ENCODE measurements at regions not wholly inside any gene's neighbourhood (a gene's known extent, or its start where the extent isn't known, plus 50 kb on each side); places are given as distances from the start of the nearest gene placed in this dataset.

GRCh38 chr16:59733321-59733720, 999.2 kb upstream of the GOT2 start:
- DNase-seq (no peak), ATAC-seq (no peak)
- TF ChIP-seq POLR2A (IDR thresholded peaks at IDR 0.05) = no peak
- TF ChIP-seq, protein P1, sequence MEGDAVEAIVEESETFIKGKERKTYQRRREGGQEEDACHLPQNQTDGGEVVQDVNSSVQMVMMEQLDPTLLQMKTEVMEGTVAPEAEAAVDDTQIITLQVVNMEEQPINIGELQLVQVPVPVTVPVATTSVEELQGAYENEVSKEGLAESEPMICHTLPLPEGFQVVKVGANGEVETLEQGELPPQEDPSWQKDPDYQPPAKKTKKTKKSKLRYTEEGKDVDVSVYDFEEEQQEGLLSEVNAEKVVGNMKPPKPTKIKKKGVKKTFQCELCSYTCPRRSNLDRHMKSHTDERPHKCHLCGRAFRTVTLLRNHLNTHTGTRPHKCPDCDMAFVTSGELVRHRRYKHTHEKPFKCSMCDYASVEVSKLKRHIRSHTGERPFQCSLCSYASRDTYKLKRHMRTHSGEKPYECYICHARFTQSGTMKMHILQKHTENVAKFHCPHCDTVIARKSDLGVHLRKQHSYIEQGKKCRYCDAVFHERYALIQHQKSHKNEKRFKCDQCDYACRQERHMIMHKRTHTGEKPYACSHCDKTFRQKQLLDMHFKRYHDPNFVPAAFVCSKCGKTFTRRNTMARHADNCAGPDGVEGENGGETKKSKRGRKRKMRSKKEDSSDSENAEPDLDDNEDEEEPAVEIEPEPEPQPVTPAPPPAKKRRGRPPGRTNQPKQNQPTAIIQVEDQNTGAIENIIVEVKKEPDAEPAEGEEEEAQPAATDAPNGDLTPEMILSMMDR (IDR thresholded peaks at IDR 0.05) = no peak
- no peak overlapping the region for H3K27ac ChIP-seq
- no peak overlapping the region for H3K4me3 ChIP-seq
- no peaks in the 10 kb centered on the region for H3K4me1 ChIP-seq
- intact Hi-C loops (cut with DNase I) = no loop called here
- H3K9me3 ChIP-seq = no peaks in the 10 kb centered on the region
- H3K27me3 ChIP-seq = no peaks in the 10 kb centered on the region
- no peaks in the 10 kb centered on the region for H3K36me3 ChIP-seq (replicated peaks in 1 of 2; ENCODE audit: insufficient read depth in 1 of 2, low read depth in 2 of 2)

- no peak overlapping the region for H3K27ac ChIP-seq
- no peak for TF ChIP-seq POLR2A (IDR thresholded peaks at IDR 0.05)
- TF ChIP-seq, protein P1 (IDR thresholded peaks at IDR 0.05) = no peak
- no peak overlapping the region for H3K4me3 ChIP-seq
- H3K36me3 ChIP-seq (replicated peaks in 1 of 2; ENCODE audit: insufficient read depth in 1 of 2, low read depth in 2 of 2) = no peaks in the 10 kb centered on the region
- 66 to 83% methylated on average over 2 to 3 of the region's 3 CpGs for WGBS, 2 donors
- intact Hi-C loops (cut with DNase I) = no loop called here
- no peaks in the 10 kb centered on the region for H3K27me3 ChIP-seq
- no peaks in the 10 kb centered on the region for H3K4me1 ChIP-seq
- H3K9me3 ChIP-seq = no peaks in the 10 kb centered on the region
- ATAC-seq (no peak), DNase-seq (no peak)
These were observed 995.5 kb upstream of the GOT2 start for GRCh38 chr16:59729613-59730012.

DNA sequence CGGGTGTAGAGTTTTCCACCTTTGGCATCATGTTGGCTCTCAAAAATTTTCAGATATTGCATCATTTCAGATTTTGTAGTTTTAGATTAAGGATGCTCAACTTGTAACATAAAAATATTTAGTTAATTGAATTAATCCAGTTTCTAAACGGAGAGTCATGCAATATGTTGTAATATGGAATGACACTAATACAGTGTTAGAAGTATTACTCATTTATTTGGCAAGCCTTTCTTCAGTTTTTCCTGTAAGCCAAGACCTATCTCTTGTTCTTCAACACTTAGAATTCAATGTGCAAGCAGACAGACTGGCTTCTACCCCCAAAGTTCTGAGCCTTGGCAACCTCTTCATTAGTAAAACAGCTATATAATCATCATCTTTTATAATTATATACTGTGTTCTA, 985.0 kb upstream of the GOT2 start:
- Histone ChIP-seq H3K4me3 (no peak overlapping the region), H3K4me1 (no peaks in the 10 kb centered on the region), H3K9me3 (no peaks in the 10 kb centered on the region), H3K36me3 (replicated peaks in 1 of 2; ENCODE audit: insufficient read depth in 1 of 2, low read depth in 2 of 2) (no peaks in the 10 kb centered on the region), H3K27ac (no peak overlapping the region), H3K27me3 (no peaks in the 10 kb centered on the region)
- DNase-seq (no peak), ATAC-seq (no peak)
- intact Hi-C loops (cut with DNase I) = no loop called here
- WGBS, 2 donors = 44 to 48% methylated on average over 2 of the region's 2 CpGs
- TF ChIP-seq, protein P1 (IDR thresholded peaks at IDR 0.05) = no peak
- no peak for TF ChIP-seq POLR2A (IDR thresholded peaks at IDR 0.05)

- Histone ChIP-seq H3K9me3 (no peaks in the 10 kb centered on the region), H3K27me3 (no peaks in the 10 kb centered on the region), H3K36me3 (replicated peaks in 1 of 2; ENCODE audit: insufficient read depth in 1 of 2, low read depth in 2 of 2) (no peaks in the 10 kb centered on the region), H3K4me1 (no peaks in the 10 kb centered on the region), H3K27ac (no peak overlapping the region), H3K4me3 (no peak overlapping the region)
- WGBS, 2 donors = 53 to 61% methylated on average over 8 of the region's 8 CpGs
- intact Hi-C loops (cut with DNase I) = no loop called here
- DNase-seq = no peak
- no peak for TF ChIP-seq POLR2A (IDR thresholded peaks at IDR 0.05)
- TF ChIP-seq, protein P1 (IDR thresholded peaks at IDR 0.05) = no peak
- no peak for ATAC-seq
These were observed 973.5 kb upstream of the GOT2 start for GRCh38 chr16:59707436-59708226.
